Fibroblast of peridontal ligament (primary cell): ENCODE measurements at regions not wholly inside any gene's neighbourhood (a gene's known extent, or its start where the extent isn't known, plus 50 kb on each side); places are given as distances from the start of the nearest gene placed in this dataset.
"Not testable (repeated sequence)": the region's sequence is repeated elsewhere in the genome, so short reads cannot be mapped to it uniquely, and the experiment has no call there.

Experiments used
- DNase-seq: peaks from one replicate; pipeline ENCODE4 v3.0.0-alpha.2; 2010; ENCODE audit errors: extremely low read depth

DNA sequence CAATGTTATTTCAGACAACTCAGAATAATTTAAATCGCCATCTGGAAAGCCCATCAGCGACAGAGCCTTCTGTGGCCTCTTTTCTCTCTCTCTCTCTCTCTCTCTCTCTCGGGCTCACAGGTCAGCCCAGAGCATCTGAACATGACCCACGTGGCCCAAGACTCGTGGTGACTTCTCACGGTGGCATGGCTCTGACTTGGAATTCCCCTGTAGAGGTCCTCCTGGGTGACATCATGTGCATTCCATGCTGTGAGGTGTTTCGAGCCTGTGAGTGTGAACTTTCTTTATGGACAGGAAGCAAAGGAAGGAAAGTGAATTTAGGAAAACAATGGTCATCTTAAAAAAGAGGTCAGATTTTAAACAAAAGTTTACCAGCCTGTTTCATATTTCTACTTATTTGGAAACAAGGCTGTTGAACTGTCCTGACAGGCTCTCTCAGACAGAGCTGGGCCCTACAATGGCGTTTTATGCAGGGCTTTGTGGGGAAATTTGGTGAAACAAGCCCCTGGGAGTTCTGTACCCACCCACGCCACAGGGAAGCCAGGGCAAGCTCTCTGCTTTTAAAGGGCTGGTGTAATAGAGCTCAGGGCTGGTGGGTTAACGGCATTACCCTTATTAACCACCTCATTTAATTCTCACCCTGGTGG, 359.7 kb upstream of the ZNF32 start:
- no peak for DNase-seq

GRCh38 chr10:44006771-44007170, 358.1 kb upstream of the ZNF32 start:
- DNase-seq, result no peak

DNA sequence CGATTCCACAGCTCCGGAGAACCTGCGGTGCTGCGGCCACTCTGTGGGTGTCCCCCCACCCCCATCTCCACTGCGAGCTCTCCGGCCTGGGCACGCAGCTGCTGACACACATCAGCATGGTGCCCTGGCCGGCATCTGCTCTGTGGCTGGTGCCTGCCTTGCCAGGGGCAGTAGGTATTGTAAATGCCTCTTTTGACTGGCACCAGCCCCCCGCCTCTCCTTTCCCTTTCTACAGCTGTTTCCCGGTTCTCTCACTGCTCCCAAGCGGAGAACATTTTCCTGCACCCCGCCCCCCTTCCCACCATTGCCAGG, 357.1 kb upstream of the ZNF32 start:
- no peak for DNase-seq

DNA sequence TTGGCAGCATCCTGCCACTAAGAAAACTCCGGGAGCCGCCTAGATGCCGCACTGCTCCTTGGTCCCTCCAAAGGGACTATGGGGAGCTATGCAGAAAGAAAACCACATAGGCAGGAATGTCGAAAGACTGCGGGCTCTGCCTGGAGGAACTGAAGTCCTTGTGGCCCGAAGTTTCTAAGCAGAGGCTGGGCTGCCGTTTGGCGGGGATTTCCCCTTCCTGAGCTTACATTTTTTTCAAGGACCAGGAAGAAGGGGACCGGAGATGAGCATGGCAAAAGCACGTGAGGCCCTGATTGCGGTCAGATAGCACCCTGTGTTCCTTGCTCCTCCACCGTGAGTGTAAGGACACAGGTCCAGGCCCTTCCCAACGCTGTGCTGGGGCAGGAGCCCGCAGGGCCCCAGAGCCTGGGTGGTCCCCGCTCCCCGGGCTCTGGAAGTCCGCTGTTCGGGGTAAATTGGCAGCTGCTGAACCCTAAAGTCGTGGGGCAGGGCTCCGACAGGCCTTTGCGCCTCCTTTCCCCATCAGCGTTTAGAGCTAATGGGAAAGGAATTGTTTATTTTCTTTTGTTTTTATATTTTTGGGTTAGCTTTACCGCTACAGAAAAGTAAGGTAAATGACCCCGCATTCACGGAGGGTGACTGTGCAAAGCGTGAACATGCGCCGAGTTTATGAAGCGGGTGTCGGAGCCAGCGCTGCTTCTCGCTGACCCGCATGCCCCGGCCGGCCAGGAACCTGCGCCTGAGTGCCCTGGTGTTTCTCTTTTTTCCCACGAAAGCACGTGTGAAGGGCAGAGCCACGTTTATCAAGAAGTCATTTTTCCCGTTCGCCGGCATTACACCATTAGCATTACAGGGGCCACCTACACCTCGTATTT, 356.5 kb upstream of the ZNF32 start:
- DNase-seq, result no peak

GRCh38 chr10:43998021-43998809, 349.5 kb upstream of the ZNF32 start:
- peak; percentile 52 for DNase-seq

DNA sequence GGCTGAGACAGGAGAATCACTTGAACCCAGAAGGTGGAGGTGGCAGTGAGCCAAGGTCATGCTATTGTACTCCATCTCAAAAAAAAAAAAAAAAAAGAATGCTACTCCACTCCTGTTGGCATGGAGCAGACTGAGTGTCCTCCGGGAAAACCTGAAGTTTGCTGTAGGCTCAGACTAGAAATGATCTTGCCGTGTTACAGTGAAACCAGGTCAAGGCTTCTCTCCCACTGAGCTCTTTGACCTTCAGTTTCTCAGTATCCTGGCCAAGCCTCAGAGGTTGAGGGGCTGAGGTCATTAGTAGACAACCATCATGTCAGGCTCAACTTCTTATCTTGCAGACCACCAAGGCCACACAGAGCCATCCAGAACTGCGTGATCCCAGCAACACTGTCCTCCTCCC, 348.6 kb upstream of the ZNF32 start:
- no peak for DNase-seq

DNA sequence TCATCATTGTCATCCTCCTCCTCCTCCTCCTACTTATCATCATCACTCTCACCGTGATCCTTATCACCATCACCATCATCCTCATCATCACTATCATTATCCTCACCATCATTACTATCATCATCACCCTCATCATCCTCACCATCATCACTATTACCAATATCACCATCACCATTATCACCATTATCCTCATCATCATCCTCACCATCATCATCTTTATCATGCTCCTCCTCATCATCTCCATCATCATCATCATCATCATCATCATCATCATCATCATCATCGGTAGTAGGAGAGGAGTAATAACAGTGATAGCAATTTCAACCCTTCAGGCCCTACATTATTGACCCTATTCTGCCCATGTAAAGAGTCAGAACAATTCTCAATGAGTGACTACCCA, 345.9 kb upstream of the ZNF32 start:
- DNase-seq, result no peak

DNA sequence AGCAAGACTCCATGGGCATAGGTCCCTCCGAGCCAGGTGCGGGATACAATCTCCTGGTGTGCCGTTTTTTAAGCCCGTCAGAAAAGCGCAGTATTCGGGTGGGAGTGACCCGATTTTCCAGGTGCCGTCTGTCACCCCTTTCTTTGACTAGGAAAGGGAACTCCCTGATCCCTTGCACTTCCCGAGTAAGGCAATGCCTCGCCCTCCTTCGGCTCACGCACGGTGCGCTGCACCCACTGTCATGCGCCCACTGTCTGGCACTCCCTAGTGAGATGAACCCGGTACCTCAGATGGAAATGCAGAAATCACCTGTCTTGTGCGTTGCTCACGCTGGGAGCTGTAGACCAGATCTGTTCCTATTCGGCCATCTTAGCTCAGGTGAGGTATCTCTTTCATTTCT, 344.1 kb upstream of the ZNF32 start:
- DNase-seq, result not testable (repeated sequence)

DNA sequence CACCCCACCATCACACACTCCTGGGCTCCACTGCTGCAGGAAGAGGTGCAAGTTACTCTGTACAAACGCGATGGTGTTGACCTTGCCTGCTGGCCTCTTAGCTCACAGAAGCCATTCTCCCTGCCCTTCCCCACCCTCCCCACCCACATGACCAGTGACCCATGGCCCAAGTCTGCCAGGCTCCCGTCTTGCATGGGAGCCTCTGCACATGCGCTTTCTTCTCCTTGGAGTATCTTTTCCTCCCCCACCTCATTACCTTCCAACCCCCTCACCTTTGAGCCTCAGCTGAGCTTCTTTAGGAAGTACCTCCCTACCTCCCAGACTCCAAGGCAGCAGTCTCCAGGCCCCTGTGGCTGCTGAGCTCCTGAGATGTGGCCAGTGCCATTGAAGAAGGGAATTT, 337.7 kb upstream of the ZNF32 start:
- DNase-seq, result no peak

- no peak for DNase-seq
Measured at GRCh38 chr10:43985941-43986340, 337.3 kb upstream of the ZNF32 start.

GRCh38 chr10:43983856-43984271, 335.2 kb upstream of the ZNF32 start:
- no peak for DNase-seq

DNA sequence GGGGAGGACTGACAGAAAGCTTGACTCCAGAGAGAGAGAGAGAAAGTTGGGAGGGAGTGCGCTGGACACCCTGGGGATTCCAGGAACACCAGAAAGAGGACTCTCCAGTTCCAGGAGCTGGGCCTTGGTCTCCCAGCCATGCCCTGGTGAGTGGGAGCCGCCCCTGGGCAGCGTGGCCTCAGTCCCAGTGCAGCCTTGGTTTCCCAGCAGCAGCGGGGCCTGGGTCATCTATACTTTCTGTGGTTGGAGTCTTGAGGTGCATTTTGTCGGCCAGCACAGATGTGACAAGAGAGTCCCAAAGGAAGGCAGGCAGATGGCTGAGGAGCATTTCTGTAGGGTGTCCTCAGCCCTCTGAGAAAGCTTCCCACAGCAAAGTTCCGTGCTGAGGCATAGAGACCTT, 334.7 kb upstream of the ZNF32 start:
- DNase-seq, result no peak

DNA sequence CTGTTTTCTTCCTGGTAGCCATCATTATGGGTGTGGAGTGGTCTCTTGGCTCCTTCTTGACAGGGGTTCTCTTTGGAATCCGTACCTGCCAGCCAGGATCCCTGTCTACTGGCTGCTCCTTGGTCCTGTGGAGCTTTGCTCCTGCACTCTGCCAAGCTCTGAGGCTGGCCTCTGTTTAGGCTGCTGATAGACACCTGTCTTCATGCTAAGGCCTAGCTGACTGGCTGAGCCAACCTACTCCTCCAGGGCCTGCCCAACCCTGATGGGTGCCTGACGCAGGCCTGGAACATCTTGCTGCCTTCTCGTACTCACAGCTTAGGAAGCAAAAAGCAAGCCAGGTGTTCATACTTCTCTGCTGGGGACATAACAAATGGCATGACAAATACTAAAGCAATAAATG, 333.6 kb upstream of the ZNF32 start:
- no peak for DNase-seq

DNA sequence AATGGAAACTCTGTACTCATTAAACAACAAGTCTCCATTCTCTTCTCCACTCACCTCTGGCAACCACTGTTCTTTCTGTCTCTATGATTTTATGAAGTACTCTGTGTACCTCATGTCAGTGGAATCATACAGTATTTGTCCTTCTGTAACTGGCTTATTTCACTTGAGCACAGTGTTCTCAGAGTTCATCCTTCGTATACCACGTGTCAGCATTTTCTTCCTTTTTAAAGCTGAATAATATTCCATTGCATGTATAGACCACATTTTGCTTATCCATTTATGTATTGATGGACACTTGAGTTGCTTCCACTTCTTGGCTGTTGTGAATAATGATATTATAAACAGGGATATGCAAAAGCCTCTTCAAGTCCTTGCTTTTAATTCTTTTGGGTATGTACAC, 333.0 kb upstream of the ZNF32 start:
- no peak for DNase-seq

GRCh38 chr10:43981232-43981631, 332.6 kb upstream of the ZNF32 start:
- peak; percentile 88 for DNase-seq

GRCh38 chr10:43980715-43981114, 332.0 kb upstream of the ZNF32 start:
- no peak for DNase-seq

- DNase-seq, result no peak
Measured at GRCh38 chr10:43980313-43980712, 331.6 kb upstream of the ZNF32 start.

DNA sequence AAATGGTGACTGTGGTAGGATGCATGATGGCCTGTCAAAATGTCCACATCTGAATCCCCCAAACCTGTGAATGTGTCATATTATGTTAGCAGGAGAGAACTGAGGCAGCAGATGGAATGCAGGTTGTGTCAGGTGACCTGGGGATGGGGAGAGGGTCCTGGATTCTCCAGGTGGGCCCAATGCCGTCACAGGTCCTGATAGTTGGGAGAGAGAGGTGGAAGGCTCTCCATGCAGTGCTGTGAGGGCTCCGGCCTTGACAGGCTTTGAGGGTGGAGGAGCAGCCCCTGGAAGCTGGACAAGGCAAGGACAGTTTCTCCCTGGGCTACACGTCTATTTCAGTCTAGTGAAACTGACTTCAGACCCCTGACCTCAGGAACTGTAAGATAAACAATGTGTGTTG, 330.9 kb upstream of the ZNF32 start:
- no peak for DNase-seq

DNA sequence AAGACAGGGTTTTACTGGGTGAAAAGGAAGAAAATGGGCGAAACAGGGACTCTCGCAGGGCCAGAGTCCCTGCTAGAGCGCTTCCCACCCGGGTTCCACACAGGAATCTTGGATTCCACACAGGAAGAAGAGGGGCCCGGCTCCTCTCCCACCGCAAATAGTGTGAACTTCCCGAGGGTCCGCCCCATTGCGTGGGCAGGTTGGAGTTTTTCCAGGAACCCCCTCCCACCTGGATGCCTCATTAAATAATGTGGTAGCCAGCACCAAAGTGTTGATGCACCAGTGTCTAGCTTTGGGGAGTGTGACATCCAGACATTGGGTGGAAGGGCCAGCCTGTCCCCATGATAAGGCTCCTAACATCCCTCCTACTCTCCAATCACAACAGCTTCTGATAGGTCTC, 330.3 kb upstream of the ZNF32 start:
- no peak for DNase-seq

GRCh38 chr10:43978091-43978490, 329.4 kb upstream of the ZNF32 start:
- DNase-seq, result no peak

- no peak for DNase-seq
Measured at GRCh38 chr10:43976292-43976691, 327.6 kb upstream of the ZNF32 start.

DNA sequence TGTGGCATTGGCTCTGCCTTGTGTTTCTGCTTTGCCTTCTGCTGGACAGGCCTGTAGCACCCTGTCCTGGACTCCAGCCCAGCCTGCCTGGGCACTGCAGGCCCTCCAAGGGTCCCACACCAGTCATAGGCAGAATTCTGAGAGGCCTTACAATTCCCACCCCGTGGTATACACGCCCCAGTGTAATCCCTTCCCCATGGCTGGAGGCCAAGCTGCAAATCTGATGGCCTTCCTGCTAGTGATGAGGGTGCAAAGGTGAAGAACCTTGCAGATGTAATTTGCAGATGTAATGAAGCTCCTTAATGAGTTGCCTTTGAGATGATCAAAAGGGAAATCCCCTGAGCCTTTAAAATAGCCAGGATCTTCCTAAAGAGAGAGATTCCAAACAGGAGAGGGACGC, 325.1 kb upstream of the ZNF32 start:
- DNase-seq, result no peak
